ENCODE measurements at regions not wholly inside any gene's neighbourhood (a gene's known extent, or its start where the extent isn't known, plus 50 kb on each side); places are given as distances from the start of the nearest gene placed in this dataset.
"Not testable (repeated sequence)": the region's sequence is repeated elsewhere in the genome, so short reads cannot be mapped to it uniquely, and the experiment has no call there.

DNA sequence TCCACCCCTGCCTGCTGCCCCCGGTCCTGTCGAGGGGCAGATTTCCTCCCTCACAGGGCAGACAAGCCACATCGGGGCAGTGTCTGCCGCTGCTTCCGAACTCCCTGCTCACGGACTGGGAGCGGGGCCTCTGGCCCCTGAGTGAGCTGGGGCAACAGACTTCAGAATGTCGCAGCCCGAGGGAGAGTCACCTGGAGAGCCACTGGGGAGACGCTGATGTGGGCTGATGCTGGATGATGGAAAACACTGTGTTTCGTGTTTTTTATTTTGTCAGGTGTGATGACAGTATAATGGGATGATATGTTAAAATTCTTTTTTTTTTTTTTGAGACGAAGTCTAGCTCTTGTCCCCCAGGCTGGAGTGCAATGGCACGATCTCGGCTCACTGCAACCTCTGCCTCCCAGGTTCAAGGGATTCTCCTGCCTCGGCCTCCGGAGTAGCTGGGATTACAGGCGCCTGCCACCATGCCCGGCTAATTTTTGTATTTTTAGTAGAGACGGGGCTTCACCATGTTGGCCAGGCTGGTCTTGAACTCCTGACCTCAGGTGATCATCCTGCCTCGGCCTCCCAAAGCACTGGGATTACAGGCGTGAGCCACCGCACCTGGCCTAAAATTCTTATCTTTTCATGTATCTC lies 52.1 kb upstream of the SEPTIN5 start:
- DNase-seq: not testable (repeated sequence)

DNA sequence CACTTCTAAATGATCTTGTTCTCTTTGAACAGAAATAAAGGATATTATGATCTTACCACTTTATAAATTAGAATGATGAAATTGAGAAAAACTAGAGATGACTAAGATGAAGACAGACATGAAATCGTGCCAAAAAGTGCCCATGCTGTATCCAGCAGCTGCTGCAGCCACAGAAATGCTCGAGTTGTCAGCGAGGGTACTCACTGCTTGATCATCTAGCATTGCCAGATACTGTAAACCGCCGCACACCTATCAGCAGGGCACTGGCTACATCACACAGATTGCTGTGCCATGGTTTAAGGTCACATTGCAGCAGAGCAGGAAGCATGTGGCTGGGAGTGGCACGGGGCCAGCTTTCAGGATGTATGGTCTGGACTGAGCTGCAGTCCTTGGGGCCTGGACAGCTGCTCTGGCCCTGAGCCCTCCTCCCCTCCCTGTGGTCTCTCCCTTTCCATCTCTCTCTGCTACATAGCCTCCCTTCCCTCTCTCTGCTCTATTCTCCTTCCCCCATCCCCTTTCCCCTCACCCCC lies 51.0 kb upstream of the SEPTIN5 start:
- DNase-seq: peak; percentile 96

DNA sequence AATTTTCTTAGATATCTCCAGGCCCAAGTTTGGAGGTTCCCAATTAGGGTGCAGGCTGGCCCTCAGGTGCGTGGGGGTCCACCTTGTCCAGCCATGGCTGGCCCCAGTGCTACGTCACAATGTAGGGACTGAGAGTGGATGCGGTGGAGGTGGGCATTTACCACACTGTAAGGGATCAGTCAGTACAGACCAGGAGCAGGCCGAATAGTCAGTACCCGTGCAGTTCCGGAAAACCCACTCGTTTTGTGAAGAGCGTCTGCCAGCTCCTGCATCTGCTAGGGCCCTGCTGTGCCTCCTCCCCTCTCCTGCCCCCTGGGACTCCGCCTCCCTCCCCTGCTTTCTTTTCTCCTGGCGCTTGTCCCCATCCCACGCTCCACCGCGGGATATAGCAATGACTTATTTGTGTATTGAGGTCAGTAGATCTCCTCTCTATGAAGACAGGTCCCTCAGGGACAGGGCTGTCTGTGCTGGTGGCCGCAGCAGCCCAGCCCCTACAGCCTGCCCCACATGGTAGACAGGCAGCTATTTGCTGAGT lies 50.4 kb upstream of the SEPTIN5 start:
- DNase-seq: peak; percentile 96

DNA sequence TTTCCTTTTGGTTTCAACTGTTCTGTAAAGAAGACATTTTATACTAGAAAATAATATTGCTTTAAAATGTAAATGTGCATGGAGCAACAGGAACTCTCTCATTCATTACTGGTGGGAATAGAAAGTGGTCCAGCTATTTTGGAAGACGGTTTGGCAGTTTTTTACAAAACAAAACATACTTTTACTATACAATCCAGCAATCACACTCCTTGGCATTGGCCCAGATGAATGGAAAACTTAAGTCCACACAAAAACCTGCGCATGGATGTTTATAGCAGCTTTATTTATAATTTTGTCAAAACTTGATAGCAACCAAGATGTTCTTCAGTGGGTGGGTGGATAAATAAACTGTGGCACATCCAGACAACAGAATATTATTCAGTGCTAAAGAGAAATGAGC lies 49.9 kb upstream of the SEPTIN5 start:
- peak; percentile 57 for DNase-seq
